ENCODE measurements at regions not wholly inside any gene's neighbourhood (a gene's known extent, or its start where the extent isn't known, plus 50 kb on each side); places are given as distances from the start of the nearest gene placed in this dataset.

- Mint-ChIP-seq H3K4me3 (no peak overlapping the region), H3K4me1 (peaks cover 8 to 26% (median 24%) of the 10 kb centered on the region in 7 donors), H3K9me3 (peaks cover 0 to 21% (median 6%) of the 10 kb centered on the region in 11 donors), H3K27ac (no peak overlapping the region), H3K36me3 (peaks cover 0 to 8% (median 4%) of the 10 kb centered on the region in 5 donors), H3K27me3 (peaks cover 0 to 31% (median 0%) of the 10 kb centered on the region in 5 donors)
- H3K9me3 ChIP-seq (ENCODE audit: control insufficient read depth in 2 of 3, low read length in 3 of 3): no peaks in the 10 kb centered on the region
- H3K36me3 ChIP-seq (ENCODE audit: control insufficient read depth in 2 of 3, insufficient read depth in 3 of 3, low read length in 3 of 3): no peaks in the 10 kb centered on the region
- H3K27ac ChIP-seq (ENCODE audit: low read depth, low read length): no peak overlapping the region
- DNase-seq: no peak
- intact Hi-C loops (cut with micrococcal nuclease): no loop called here
- ChIA-PET CTCF (no interaction called here), POLR2A (no interaction called here)
- no peak overlapping the region for H3K4me3 ChIP-seq (ENCODE audit: low read length)
- no peaks in the 10 kb centered on the region for H3K27me3 ChIP-seq (ENCODE audit: control insufficient read depth in 2 of 2, insufficient read depth in 2 of 2, low read length in 2 of 2)
- H3K4me1 ChIP-seq (ENCODE audit: control insufficient read depth in 2 of 2, insufficient read depth in 2 of 2, low read length in 2 of 2): peaks cover 10 to 13% of the 10 kb centered on the region in 2 donors
- no peak for ATAC-seq
These were observed 151.2 kb upstream of the CD180 start for GRCh38 chr5:67347821-67348220.

DNA sequence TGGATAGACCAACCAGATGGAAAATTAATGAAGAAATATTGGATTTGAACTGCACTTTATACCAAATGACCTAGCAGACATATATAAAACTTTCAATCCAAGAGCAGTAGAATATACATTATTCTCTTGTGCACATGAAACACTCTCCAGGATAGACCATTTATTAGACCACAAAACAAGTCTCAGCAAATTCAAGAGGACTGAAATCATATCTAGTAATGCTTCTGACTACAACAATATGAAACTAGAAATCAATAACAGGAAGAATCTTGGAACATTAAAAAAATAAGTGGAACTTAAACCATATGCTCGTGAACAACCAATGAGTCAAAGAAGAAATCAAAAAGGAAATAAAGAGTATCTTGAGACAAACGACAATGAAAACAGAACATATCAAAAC lies 150.0 kb upstream of the CD180 start:
- peaks cover 0 to 21% (median 6%) of the 10 kb centered on the region in 11 donors for H3K9me3 Mint-ChIP-seq
- H3K27me3 ChIP-seq (ENCODE audit: control insufficient read depth in 2 of 2, insufficient read depth in 2 of 2, low read length in 2 of 2): no peaks in the 10 kb centered on the region
- no peak for DNase-seq
- no peak overlapping the region for H3K4me3 ChIP-seq (ENCODE audit: low read length)
- ATAC-seq: no peak
- H3K4me3 Mint-ChIP-seq: no peak overlapping the region
- H3K27ac Mint-ChIP-seq: no peak overlapping the region
- peaks cover 10 to 13% of the 10 kb centered on the region in 2 donors for H3K4me1 ChIP-seq (ENCODE audit: control insufficient read depth in 2 of 2, insufficient read depth in 2 of 2, low read length in 2 of 2)
- H3K36me3 ChIP-seq (ENCODE audit: control insufficient read depth in 2 of 3, insufficient read depth in 3 of 3, low read length in 3 of 3): no peaks in the 10 kb centered on the region
- peaks cover 0 to 8% (median 4%) of the 10 kb centered on the region in 5 donors for H3K36me3 Mint-ChIP-seq
- H3K27me3 Mint-ChIP-seq: peaks cover 0 to 31% (median 0%) of the 10 kb centered on the region in 5 donors
- intact Hi-C loops (cut with micrococcal nuclease): no loop called here
- ChIA-PET CTCF (no interaction called here), POLR2A (no interaction called here)
- no peaks in the 10 kb centered on the region for H3K9me3 ChIP-seq (ENCODE audit: control insufficient read depth in 2 of 3, low read length in 3 of 3)
- peaks cover 8 to 22% (median 21%) of the 10 kb centered on the region in 7 donors for H3K4me1 Mint-ChIP-seq
- H3K27ac ChIP-seq (ENCODE audit: low read depth, low read length): no peak overlapping the region

- no peak overlapping the region for H3K27ac ChIP-seq (ENCODE audit: low read depth, low read length)
- ChIA-PET CTCF (no interaction called here), POLR2A (no interaction called here)
- DNase-seq (no peak), ATAC-seq (no peak)
- intact Hi-C loops (cut with micrococcal nuclease): no loop called here
- H3K27me3 ChIP-seq (ENCODE audit: control insufficient read depth in 2 of 2, insufficient read depth in 2 of 2, low read length in 2 of 2): no peaks in the 10 kb centered on the region
- H3K4me1 Mint-ChIP-seq: peaks cover 0 to 8% (median 4%) of the 10 kb centered on the region in 7 donors
- peaks cover 0 to 21% (median 6%) of the 10 kb centered on the region in 11 donors for H3K9me3 Mint-ChIP-seq
- no peak overlapping the region for H3K4me3 ChIP-seq (ENCODE audit: low read length)
- no peak overlapping the region for H3K4me3 Mint-ChIP-seq
- H3K36me3 Mint-ChIP-seq: peaks cover 0 to 8% (median 4%) of the 10 kb centered on the region in 5 donors
- no peaks in the 10 kb centered on the region for H3K9me3 ChIP-seq (ENCODE audit: control insufficient read depth in 2 of 3, low read length in 3 of 3)
- H3K4me1 ChIP-seq (ENCODE audit: control insufficient read depth in 2 of 2, insufficient read depth in 2 of 2, low read length in 2 of 2): peaks cover 0 to 1% of the 10 kb centered on the region in 2 donors
- no peaks in the 10 kb centered on the region for H3K36me3 ChIP-seq (ENCODE audit: control insufficient read depth in 2 of 3, insufficient read depth in 3 of 3, low read length in 3 of 3)
- no peak overlapping the region for H3K27ac Mint-ChIP-seq
- H3K27me3 Mint-ChIP-seq: peaks cover 0 to 29% (median 4%) of the 10 kb centered on the region in 5 donors
These were observed 148.3 kb upstream of the CD180 start for GRCh38 chr5:67344870-67345269.

DNA sequence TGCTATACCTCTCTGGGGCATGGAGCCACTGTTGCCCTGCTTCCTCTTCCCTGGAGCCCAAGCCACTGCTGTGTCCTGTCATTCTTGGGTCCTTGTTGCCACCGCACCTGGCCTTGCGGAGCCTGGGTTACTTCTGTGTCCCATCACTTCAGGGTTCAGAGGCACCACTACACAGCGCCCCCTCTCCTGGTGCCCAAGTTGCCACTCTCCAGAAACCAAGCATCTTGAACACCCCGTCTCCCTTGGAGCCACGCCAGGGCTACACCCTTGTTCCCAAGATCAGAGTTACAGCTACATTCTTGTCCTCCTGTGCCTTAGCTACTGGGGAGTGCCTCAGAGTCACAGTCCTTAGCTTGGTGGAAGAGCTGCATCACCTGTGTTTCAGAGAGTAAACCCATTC lies 147.2 kb upstream of the CD180 start:
- Histone ChIP-seq H3K4me3 (ENCODE audit: low read length) (no peak overlapping the region), H3K9me3 (ENCODE audit: control insufficient read depth in 2 of 3, low read length in 3 of 3) (no peaks in the 10 kb centered on the region), H3K4me1 (ENCODE audit: control insufficient read depth in 2 of 2, insufficient read depth in 2 of 2, low read length in 2 of 2) (no peaks in the 10 kb centered on the region), H3K27me3 (ENCODE audit: control insufficient read depth in 2 of 2, insufficient read depth in 2 of 2, low read length in 2 of 2) (no peaks in the 10 kb centered on the region), H3K36me3 (ENCODE audit: control insufficient read depth in 2 of 3, insufficient read depth in 3 of 3, low read length in 3 of 3) (no peaks in the 10 kb centered on the region), H3K27ac (ENCODE audit: low read depth, low read length) (no peak overlapping the region)
- intact Hi-C loops (cut with micrococcal nuclease): no loop called here
- H3K4me3 Mint-ChIP-seq: no peak overlapping the region
- H3K4me1 Mint-ChIP-seq: peaks cover 0 to 8% (median 0%) of the 10 kb centered on the region in 7 donors
- H3K9me3 Mint-ChIP-seq: peaks cover 0 to 21% (median 6%) of the 10 kb centered on the region in 11 donors
- H3K27ac Mint-ChIP-seq: no peak overlapping the region
- ATAC-seq (no peak), DNase-seq (no peak)
- H3K27me3 Mint-ChIP-seq: peaks cover 0 to 32% (median 9%) of the 10 kb centered on the region in 5 donors
- CTCF ChIA-PET: no interaction called here
- H3K36me3 Mint-ChIP-seq: peaks cover 0 to 8% (median 4%) of the 10 kb centered on the region in 5 donors
- POLR2A ChIA-PET: interaction anchor here (0.6 kb wide), 1 partner anchor 529 kb away, joined by 4 read pairs; no protein-coding TSS in a partner anchor

DNA sequence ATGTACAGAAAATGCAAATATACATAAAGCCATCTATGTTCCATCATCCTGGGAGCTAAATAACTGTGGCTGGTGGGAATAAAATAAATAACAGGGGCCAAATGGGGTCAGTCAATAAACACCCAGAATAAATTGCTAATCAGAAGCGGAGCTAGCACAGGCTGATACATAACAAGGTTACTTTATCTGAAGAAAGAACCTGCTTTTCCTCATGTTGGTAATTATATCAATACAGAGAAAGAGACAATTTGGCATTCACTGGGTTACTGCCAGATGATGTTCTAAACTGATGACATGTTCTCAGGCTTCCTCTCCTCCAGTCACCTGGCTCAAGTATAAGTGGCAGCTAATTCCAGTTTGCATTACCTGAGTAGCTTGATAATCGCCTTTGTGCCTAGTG lies 144.9 kb upstream of the CD180 start:
- ChIA-PET CTCF (interaction anchor here (0.5 to 0.7 kb wide), 2 partner anchors 113 to 840 kb away, joined by 3 to 4 read pairs; no protein-coding TSS in a partner anchor), POLR2A (interaction anchor here (0.6 kb wide), 1 partner anchor 18 kb away, joined by 3 read pairs; no protein-coding TSS in a partner anchor)
- no peak for ATAC-seq
- no peaks in the 10 kb centered on the region for H3K4me1 ChIP-seq (ENCODE audit: control insufficient read depth in 2 of 2, insufficient read depth in 2 of 2, low read length in 2 of 2)
- Mint-ChIP-seq H3K9me3 (peaks cover 0 to 21% (median 6%) of the 10 kb centered on the region in 11 donors), H3K36me3 (peaks cover 0 to 8% (median 4%) of the 10 kb centered on the region in 5 donors), H3K27me3 (peaks cover 0 to 19% (median 9%) of the 10 kb centered on the region in 5 donors), H3K4me1 (peaks cover 0 to 2% (median 0%) of the 10 kb centered on the region in 7 donors), H3K4me3 (no peak overlapping the region), H3K27ac (no peak overlapping the region)
- H3K4me3 ChIP-seq (ENCODE audit: low read length): no peak overlapping the region
- intact Hi-C loops (cut with micrococcal nuclease): no loop called here
- no peaks in the 10 kb centered on the region for H3K36me3 ChIP-seq (ENCODE audit: control insufficient read depth in 2 of 3, insufficient read depth in 3 of 3, low read length in 3 of 3)
- no peaks in the 10 kb centered on the region for H3K9me3 ChIP-seq (ENCODE audit: control insufficient read depth in 2 of 3, low read length in 3 of 3)
- DNase-seq: no peak
- no peak overlapping the region for H3K27ac ChIP-seq (ENCODE audit: low read depth, low read length)
- no peaks in the 10 kb centered on the region for H3K27me3 ChIP-seq (ENCODE audit: control insufficient read depth in 2 of 2, insufficient read depth in 2 of 2, low read length in 2 of 2)

GRCh38 chr5:67339219-67339767 lies 142.7 kb upstream of the CD180 start:
- Mint-ChIP-seq H3K4me1 (peaks cover 0 to 2% (median 0%) of the 10 kb centered on the region in 7 donors), H3K4me3 (no peak overlapping the region), H3K27ac (no peak overlapping the region), H3K9me3 (peaks cover 0 to 5% (median 2%) of the 10 kb centered on the region in 11 donors), H3K27me3 (peaks cover 0 to 19% (median 9%) of the 10 kb centered on the region in 5 donors), H3K36me3 (peaks cover 0 to 4% (median 0%) of the 10 kb centered on the region in 5 donors)
- ATAC-seq (no peak), DNase-seq (no peak)
- Histone ChIP-seq H3K4me3 (ENCODE audit: low read length) (no peak overlapping the region), H3K4me1 (ENCODE audit: control insufficient read depth in 2 of 2, insufficient read depth in 2 of 2, low read length in 2 of 2) (no peaks in the 10 kb centered on the region), H3K36me3 (ENCODE audit: control insufficient read depth in 2 of 3, insufficient read depth in 3 of 3, low read length in 3 of 3) (no peaks in the 10 kb centered on the region), H3K9me3 (ENCODE audit: control insufficient read depth in 2 of 3, low read length in 3 of 3) (no peaks in the 10 kb centered on the region), H3K27ac (ENCODE audit: low read depth, low read length) (no peak overlapping the region), H3K27me3 (ENCODE audit: control insufficient read depth in 2 of 2, insufficient read depth in 2 of 2, low read length in 2 of 2) (no peaks in the 10 kb centered on the region)
- CTCF ChIA-PET: no interaction called here
- intact Hi-C loops (cut with micrococcal nuclease): no loop called here
- POLR2A ChIA-PET: no interaction called here

- H3K4me3 Mint-ChIP-seq: no peak overlapping the region
- H3K36me3 ChIP-seq (ENCODE audit: control insufficient read depth in 2 of 3, insufficient read depth in 3 of 3, low read length in 3 of 3): no peaks in the 10 kb centered on the region
- intact Hi-C loops (cut with micrococcal nuclease): loop anchor here in 1 of 2 donors (1.0 kb wide), 1 partner anchor 909 kb away; no protein-coding TSS in a partner anchor
- no peaks in the 10 kb centered on the region for H3K27me3 ChIP-seq (ENCODE audit: control insufficient read depth in 2 of 2, insufficient read depth in 2 of 2, low read length in 2 of 2)
- H3K9me3 ChIP-seq (ENCODE audit: control insufficient read depth in 2 of 3, low read length in 3 of 3): no peaks in the 10 kb centered on the region
- ATAC-seq (no peak), DNase-seq (no peak)
- H3K4me3 ChIP-seq (ENCODE audit: low read length): no peak overlapping the region
- ChIA-PET CTCF (no interaction called here), POLR2A (no interaction called here)
- H3K27me3 Mint-ChIP-seq: peaks cover 0 to 19% (median 9%) of the 10 kb centered on the region in 5 donors
- H3K36me3 Mint-ChIP-seq: no peaks in the 10 kb centered on the region
- no peak overlapping the region for H3K27ac ChIP-seq (ENCODE audit: low read depth, low read length)
- H3K4me1 ChIP-seq (ENCODE audit: control insufficient read depth in 2 of 2, insufficient read depth in 2 of 2, low read length in 2 of 2): no peaks in the 10 kb centered on the region
- H3K9me3 Mint-ChIP-seq: peaks cover 0 to 3% (median 0%) of the 10 kb centered on the region in 11 donors
- H3K4me1 Mint-ChIP-seq: peaks cover 0 to 2% (median 0%) of the 10 kb centered on the region in 7 donors
- H3K27ac Mint-ChIP-seq: no peak overlapping the region
These were observed 141.8 kb upstream of the CD180 start for GRCh38 chr5:67338421-67338820.
